Forelimb muscle (tissue), 1 donor: ENCODE measurements at regions not wholly inside any gene's neighbourhood (a gene's known extent, or its start where the extent isn't known, plus 50 kb on each side); places are given as distances from the start of the nearest gene placed in this dataset.
"Not testable (repeated sequence)": the region's sequence is repeated elsewhere in the genome, so short reads cannot be mapped to it uniquely, and the experiment has no call there.

Experiments
- DNase-seq: peaks from one replicate; pipeline ENCODE4 v3.0.0-alpha.2; 2013; ENCODE audit warnings: low read depth

- DNase-seq, result no peak
Measured at GRCh38 chr3:24545887-24546286, 51.2 kb upstream of the THRB start.

GRCh38 chr3:24548278-24548677, 53.6 kb upstream of the THRB start:
- no peak for DNase-seq

GRCh38 chr3:24550588-24550987, 55.9 kb upstream of the THRB start:
- DNase-seq, result no peak

GRCh38 chr3:24551626-24552025, 57.0 kb upstream of the THRB start:
- no peak for DNase-seq

GRCh38 chr3:24562895-24563294, 68.2 kb upstream of the THRB start:
- DNase-seq, result no peak

GRCh38 chr3:24565053-24565452, 70.4 kb upstream of the THRB start:
- no peak for DNase-seq

GRCh38 chr3:24565656-24566055, 71.0 kb upstream of the THRB start:
- DNase-seq, result no peak

GRCh38 chr3:24566927-24567326, 72.3 kb upstream of the THRB start:
- no peak for DNase-seq

- not testable (repeated sequence) for DNase-seq
Measured at GRCh38 chr3:24572409-24572808, 77.8 kb upstream of the THRB start.

GRCh38 chr3:24573576-24573975, 78.9 kb upstream of the THRB start:
- DNase-seq, result no peak

- no peak for DNase-seq
Measured at GRCh38 chr3:24578324-24578723, 83.7 kb upstream of the THRB start.

GRCh38 chr3:24578951-24579421, 84.3 kb upstream of the THRB start:
- no peak for DNase-seq

GRCh38 chr3:24582431-24583403, 88.1 kb upstream of the THRB start:
- DNase-seq, result no peak

- DNase-seq, result no peak
Measured at GRCh38 chr3:24586920-24587319, 92.3 kb upstream of the THRB start.

- no peak for DNase-seq
Measured at GRCh38 chr3:24588629-24589512, 94.2 kb upstream of the THRB start.

- no peak for DNase-seq
Measured at GRCh38 chr3:24589513-24589851, 94.8 kb upstream of the THRB start.

GRCh38 chr3:24589931-24590880, 95.6 kb upstream of the THRB start:
- DNase-seq, result no peak

- no peak for DNase-seq
Measured at GRCh38 chr3:24591191-24591590, 96.5 kb upstream of the THRB start.

- no peak for DNase-seq
Measured at GRCh38 chr3:24591661-24592555, 97.3 kb upstream of the THRB start.

GRCh38 chr3:24594161-24594560, 99.5 kb upstream of the THRB start:
- no peak for DNase-seq
